ENCODE measurements at regions not wholly inside any gene's neighbourhood (a gene's known extent, or its start where the extent isn't known, plus 50 kb on each side); places are given as distances from the start of the nearest gene placed in this dataset.
A peak's percentile ranks its signal among the peaks of the same experiment; 100 is the strongest.

- ChIA-PET CTCF (no interaction called here), POLR2A (no interaction called here)
- WGBS (ENCODE audit: insufficient coverage) = 97% methylated on average over 4 of the region's 4 CpGs
- H3K4me1 ChIP-seq (ENCODE audit: control extremely low read depth in 1 of 4, control insufficient read depth in 4 of 4, insufficient read depth in 4 of 4, low read length in 3 of 4) = no peaks in the 10 kb centered on the region
- no peaks in the 10 kb centered on the region for H3K36me3 ChIP-seq (ENCODE audit: control insufficient read depth in 4 of 4, insufficient read depth in 4 of 4, low read length in 3 of 4)
- no peak overlapping the region for H3K27ac ChIP-seq (ENCODE audit: insufficient read depth in 1 of 2, low read depth in 1 of 2, low read length in 2 of 2, poor library complexity in 1 of 2, severe bottlenecking in 2 of 2)
- DNase-seq = peak in 1 of 3 donors; percentile 25
- no peaks in the 10 kb centered on the region for H3K9me3 ChIP-seq (ENCODE audit: control extremely low read depth in 1 of 5, control insufficient read depth in 4 of 5, insufficient read depth in 2 of 5, low read depth in 1 of 5, low read length in 4 of 5)
- H3K4me3 ChIP-seq (ENCODE audit: control insufficient read depth in 1 of 7, extremely low read depth in 1 of 7, insufficient read depth in 4 of 7, low read depth in 2 of 7, low read length in 6 of 7) = no peak overlapping the region
- H3K27me3 ChIP-seq (replicated peaks in 2 of 5; ENCODE audit: control insufficient read depth in 4 of 5, insufficient read depth in 5 of 5, low read length in 4 of 5) = no peaks in the 10 kb centered on the region
Measured at GRCh38 chr7:17498230-17498629, 199.8 kb downstream of the AHR start.

DNA sequence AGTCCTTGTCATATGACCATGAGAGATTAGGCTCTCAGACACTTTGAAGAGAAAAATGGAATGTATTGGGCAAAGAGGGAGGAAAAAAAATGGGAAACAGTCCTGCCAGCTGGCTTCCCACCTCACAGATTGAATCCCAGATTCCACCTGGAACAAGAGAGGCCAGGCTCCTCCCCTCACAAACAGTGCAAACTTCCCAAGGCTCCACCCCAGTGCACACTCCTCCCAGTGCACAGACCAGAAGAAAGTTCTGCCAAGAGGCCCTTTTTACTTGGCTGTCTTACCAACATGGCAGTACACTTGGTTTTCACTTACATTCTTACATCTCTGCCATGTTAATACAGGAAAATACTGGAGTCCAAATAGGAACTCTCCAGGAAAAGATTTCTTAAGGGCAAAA, 202.3 kb downstream of the AHR start:
- H3K9me3 ChIP-seq (ENCODE audit: control extremely low read depth in 1 of 5, control insufficient read depth in 4 of 5, insufficient read depth in 2 of 5, low read depth in 1 of 5, low read length in 4 of 5) = no peaks in the 10 kb centered on the region
- no peaks in the 10 kb centered on the region for H3K4me1 ChIP-seq (ENCODE audit: control extremely low read depth in 1 of 4, control insufficient read depth in 4 of 4, insufficient read depth in 4 of 4, low read length in 3 of 4)
- H3K27me3 ChIP-seq (replicated peaks in 2 of 5; ENCODE audit: control insufficient read depth in 4 of 5, insufficient read depth in 5 of 5, low read length in 4 of 5) = no peaks in the 10 kb centered on the region
- H3K36me3 ChIP-seq (ENCODE audit: control insufficient read depth in 4 of 4, insufficient read depth in 4 of 4, low read length in 3 of 4) = no peaks in the 10 kb centered on the region
- H3K27ac ChIP-seq (ENCODE audit: insufficient read depth in 1 of 2, low read depth in 1 of 2, low read length in 2 of 2, poor library complexity in 1 of 2, severe bottlenecking in 2 of 2) = no peak overlapping the region
- DNase-seq = no peak
- POLR2A ChIA-PET = no interaction called here
- no peak overlapping the region for H3K4me3 ChIP-seq (ENCODE audit: control insufficient read depth in 1 of 7, extremely low read depth in 1 of 7, insufficient read depth in 4 of 7, low read depth in 2 of 7, low read length in 6 of 7)
- CTCF ChIA-PET = no interaction called here

GRCh38 chr7:17501441-17502212, 203.2 kb downstream of the AHR start:
- Histone ChIP-seq H3K36me3 (ENCODE audit: control insufficient read depth in 4 of 4, insufficient read depth in 4 of 4, low read length in 3 of 4) (no peaks in the 10 kb centered on the region), H3K4me3 (ENCODE audit: control insufficient read depth in 1 of 7, extremely low read depth in 1 of 7, insufficient read depth in 4 of 7, low read depth in 2 of 7, low read length in 6 of 7) (no peak overlapping the region), H3K9me3 (ENCODE audit: control extremely low read depth in 1 of 5, control insufficient read depth in 4 of 5, insufficient read depth in 2 of 5, low read depth in 1 of 5, low read length in 4 of 5) (no peaks in the 10 kb centered on the region), H3K4me1 (ENCODE audit: control extremely low read depth in 1 of 4, control insufficient read depth in 4 of 4, insufficient read depth in 4 of 4, low read length in 3 of 4) (no peaks in the 10 kb centered on the region), H3K27me3 (replicated peaks in 2 of 5; ENCODE audit: control insufficient read depth in 4 of 5, insufficient read depth in 5 of 5, low read length in 4 of 5) (no peaks in the 10 kb centered on the region), H3K27ac (ENCODE audit: insufficient read depth in 1 of 2, low read depth in 1 of 2, low read length in 2 of 2, poor library complexity in 1 of 2, severe bottlenecking in 2 of 2) (no peak overlapping the region)
- no peak for DNase-seq
- CTCF ChIA-PET = interaction anchor here (0.6 kb wide), 1 partner anchor 13 kb away, joined by 5 read pairs; no protein-coding TSS in a partner anchor
- WGBS (ENCODE audit: insufficient coverage) = no CpG with 5 or more reads among the region's 1 CpG
- POLR2A ChIA-PET = interaction anchor here (0.6 kb wide), 1 partner anchor 15 kb away, joined by 6 read pairs; no protein-coding TSS in a partner anchor

DNA sequence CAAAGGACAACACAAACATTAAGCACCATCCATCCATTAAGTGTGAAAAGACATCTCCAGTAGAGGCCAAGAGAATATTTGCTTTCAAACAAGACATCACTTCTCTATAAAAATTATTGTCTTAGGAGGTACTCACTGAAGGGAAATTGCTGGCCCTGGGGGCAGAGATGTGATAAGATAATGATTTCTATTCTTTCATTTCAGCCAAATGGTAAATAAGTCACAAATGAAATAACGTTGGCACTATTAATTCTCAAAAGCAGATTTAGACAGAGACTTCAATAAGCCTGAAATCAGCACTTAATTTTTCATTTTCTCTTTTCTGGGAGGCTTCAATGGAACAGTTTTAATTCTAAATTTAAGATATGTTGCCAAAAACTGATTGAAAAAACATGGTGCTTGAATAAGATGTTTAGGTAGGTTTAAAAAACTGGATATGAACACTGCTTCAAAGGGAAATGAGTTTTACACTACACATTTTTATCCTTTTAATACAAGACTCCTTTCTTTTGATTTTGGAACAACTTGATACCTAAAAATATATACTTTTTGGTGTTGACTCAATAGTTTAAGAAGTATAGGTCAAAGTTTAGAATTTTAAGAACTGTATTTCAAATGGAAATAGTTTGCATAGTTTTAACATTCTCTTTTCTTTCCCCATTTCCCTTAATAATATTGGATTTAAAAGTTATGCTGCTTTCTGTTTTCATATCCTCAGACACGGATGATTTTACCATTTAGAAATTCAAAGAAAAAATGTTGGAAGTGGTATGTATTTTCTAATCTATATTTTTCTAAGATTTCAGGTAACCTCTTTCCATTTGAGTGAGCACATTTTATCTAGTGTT, 204.0 kb downstream of the AHR start:
- Histone ChIP-seq H3K36me3 (ENCODE audit: control insufficient read depth in 4 of 4, insufficient read depth in 4 of 4, low read length in 3 of 4) (no peaks in the 10 kb centered on the region), H3K4me3 (ENCODE audit: control insufficient read depth in 1 of 7, extremely low read depth in 1 of 7, insufficient read depth in 4 of 7, low read depth in 2 of 7, low read length in 6 of 7) (no peak overlapping the region), H3K27me3 (replicated peaks in 2 of 5; ENCODE audit: control insufficient read depth in 4 of 5, insufficient read depth in 5 of 5, low read length in 4 of 5) (no peaks in the 10 kb centered on the region), H3K4me1 (ENCODE audit: control extremely low read depth in 1 of 4, control insufficient read depth in 4 of 4, insufficient read depth in 4 of 4, low read length in 3 of 4) (no peaks in the 10 kb centered on the region), H3K27ac (ENCODE audit: insufficient read depth in 1 of 2, low read depth in 1 of 2, low read length in 2 of 2, poor library complexity in 1 of 2, severe bottlenecking in 2 of 2) (no peak overlapping the region), H3K9me3 (ENCODE audit: control extremely low read depth in 1 of 5, control insufficient read depth in 4 of 5, insufficient read depth in 2 of 5, low read depth in 1 of 5, low read length in 4 of 5) (no peaks in the 10 kb centered on the region)
- POLR2A ChIA-PET = no interaction called here
- no CpG with 5 or more reads among the region's 2 CpGs for WGBS (ENCODE audit: insufficient coverage)
- DNase-seq = no peak
- CTCF ChIA-PET = no interaction called here

DNA sequence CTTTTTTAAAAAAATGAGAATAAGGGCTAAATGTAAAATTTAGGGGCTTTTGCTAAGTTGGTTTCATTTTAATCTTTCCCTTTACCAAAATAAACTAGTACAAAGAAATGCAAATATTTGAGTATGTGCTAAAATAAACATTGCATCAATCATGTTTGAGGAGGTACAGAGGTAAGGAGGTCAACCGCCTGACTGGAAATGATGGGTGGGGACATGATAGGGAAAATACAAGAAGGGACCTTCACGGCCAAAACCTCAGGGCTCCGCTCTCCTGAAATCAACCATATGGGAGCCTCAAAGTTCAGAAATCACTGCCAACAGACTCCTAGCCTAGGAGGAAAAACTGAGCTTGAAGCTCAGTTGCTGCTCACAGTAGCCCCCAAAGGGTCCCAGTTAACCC, 207.6 kb downstream of the AHR start:
- no peak for DNase-seq
- no peak overlapping the region for H3K27ac ChIP-seq (ENCODE audit: insufficient read depth in 1 of 2, low read depth in 1 of 2, low read length in 2 of 2, poor library complexity in 1 of 2, severe bottlenecking in 2 of 2)

GRCh38 chr7:17506596-17506995, 208.1 kb downstream of the AHR start:
- POLR2A ChIA-PET = no interaction called here
- Histone ChIP-seq H3K4me1 (ENCODE audit: control extremely low read depth in 1 of 4, control insufficient read depth in 4 of 4, insufficient read depth in 4 of 4, low read length in 3 of 4) (no peaks in the 10 kb centered on the region), H3K9me3 (ENCODE audit: control extremely low read depth in 1 of 5, control insufficient read depth in 4 of 5, insufficient read depth in 2 of 5, low read depth in 1 of 5, low read length in 4 of 5) (no peaks in the 10 kb centered on the region), H3K4me3 (ENCODE audit: control insufficient read depth in 1 of 7, extremely low read depth in 1 of 7, insufficient read depth in 4 of 7, low read depth in 2 of 7, low read length in 6 of 7) (no peak overlapping the region), H3K27me3 (replicated peaks in 2 of 5; ENCODE audit: control insufficient read depth in 4 of 5, insufficient read depth in 5 of 5, low read length in 4 of 5) (no peaks in the 10 kb centered on the region), H3K27ac (ENCODE audit: insufficient read depth in 1 of 2, low read depth in 1 of 2, low read length in 2 of 2, poor library complexity in 1 of 2, severe bottlenecking in 2 of 2) (no peak overlapping the region), H3K36me3 (ENCODE audit: control insufficient read depth in 4 of 4, insufficient read depth in 4 of 4, low read length in 3 of 4) (no peaks in the 10 kb centered on the region)
- no CpG with 5 or more reads among the region's 2 CpGs for WGBS (ENCODE audit: insufficient coverage)
- CTCF ChIA-PET = no interaction called here
- DNase-seq = no peak

More for the DNA sequence above, 207.6 kb downstream of the AHR start:
- H3K4me1 ChIP-seq (ENCODE audit: control extremely low read depth in 1 of 4, control insufficient read depth in 4 of 4, insufficient read depth in 4 of 4, low read length in 3 of 4) = no peaks in the 10 kb centered on the region
- no peaks in the 10 kb centered on the region for H3K36me3 ChIP-seq (ENCODE audit: control insufficient read depth in 4 of 4, insufficient read depth in 4 of 4, low read length in 3 of 4)
- POLR2A ChIA-PET = no interaction called here
- H3K4me3 ChIP-seq (ENCODE audit: control insufficient read depth in 1 of 7, extremely low read depth in 1 of 7, insufficient read depth in 4 of 7, low read depth in 2 of 7, low read length in 6 of 7) = no peak overlapping the region
- CTCF ChIA-PET = no interaction called here
- WGBS (ENCODE audit: insufficient coverage) = 75% methylated on average over 3 of the region's 3 CpGs
- H3K9me3 ChIP-seq (ENCODE audit: control extremely low read depth in 1 of 5, control insufficient read depth in 4 of 5, insufficient read depth in 2 of 5, low read depth in 1 of 5, low read length in 4 of 5) = no peaks in the 10 kb centered on the region
- no peaks in the 10 kb centered on the region for H3K27me3 ChIP-seq (replicated peaks in 2 of 5; ENCODE audit: control insufficient read depth in 4 of 5, insufficient read depth in 5 of 5, low read length in 4 of 5)

DNA sequence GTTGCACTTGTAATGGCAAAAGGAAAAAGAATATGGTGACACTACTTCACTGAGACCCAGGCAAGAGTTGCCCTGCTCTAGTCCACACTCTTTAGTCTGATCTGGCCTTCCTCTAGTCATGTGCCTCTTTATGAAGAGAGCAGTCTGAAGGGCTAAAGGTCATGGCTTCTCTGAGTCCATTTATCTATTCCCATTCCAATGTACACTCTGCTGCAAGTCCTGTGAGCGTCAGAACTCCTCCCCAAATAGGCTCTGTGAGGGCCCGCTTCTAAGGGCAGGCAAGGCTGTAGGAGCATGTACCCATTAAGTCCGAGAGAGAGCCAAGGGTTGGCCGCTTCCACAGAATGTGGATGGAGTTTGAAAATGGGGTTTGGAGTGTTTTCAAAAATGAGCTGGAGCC, 209.3 kb downstream of the AHR start:
- CTCF ChIA-PET = no interaction called here

More for the DNA sequence above, 209.3 kb downstream of the AHR start:
- H3K27ac ChIP-seq (ENCODE audit: insufficient read depth in 1 of 2, low read depth in 1 of 2, low read length in 2 of 2, poor library complexity in 1 of 2, severe bottlenecking in 2 of 2) = no peak overlapping the region
- WGBS (ENCODE audit: insufficient coverage) = 100% methylated on average over 4 of the region's 4 CpGs
- H3K4me1 ChIP-seq (ENCODE audit: control extremely low read depth in 1 of 4, control insufficient read depth in 4 of 4, insufficient read depth in 4 of 4, low read length in 3 of 4) = no peaks in the 10 kb centered on the region
- H3K9me3 ChIP-seq (ENCODE audit: control extremely low read depth in 1 of 5, control insufficient read depth in 4 of 5, insufficient read depth in 2 of 5, low read depth in 1 of 5, low read length in 4 of 5) = no peaks in the 10 kb centered on the region
- no peaks in the 10 kb centered on the region for H3K27me3 ChIP-seq (replicated peaks in 2 of 5; ENCODE audit: control insufficient read depth in 4 of 5, insufficient read depth in 5 of 5, low read length in 4 of 5)
- POLR2A ChIA-PET = no interaction called here
- H3K36me3 ChIP-seq (ENCODE audit: control insufficient read depth in 4 of 4, insufficient read depth in 4 of 4, low read length in 3 of 4) = no peaks in the 10 kb centered on the region
- DNase-seq = no peak
- H3K4me3 ChIP-seq (ENCODE audit: control insufficient read depth in 1 of 7, extremely low read depth in 1 of 7, insufficient read depth in 4 of 7, low read depth in 2 of 7, low read length in 6 of 7) = no peak overlapping the region
